ENCODE measurements at regions not wholly inside any gene's neighbourhood (a gene's known extent, or its start where the extent isn't known, plus 50 kb on each side); places are given as distances from the start of the nearest gene placed in this dataset.

GRCh38 chr10:31621733-31622132 lies 302.7 kb downstream of the ZEB1 start:
- ATAC-seq (no peak), DNase-seq (no peak)
- intact Hi-C loops (cut with micrococcal nuclease): no loop called here

- peak; percentile 61 for ATAC-seq
- intact Hi-C loops (cut with micrococcal nuclease): no loop called here
Measured at GRCh38 chr10:31620226-31621151, 301.5 kb downstream of the ZEB1 start.

GRCh38 chr10:31619531-31620061 lies 300.6 kb downstream of the ZEB1 start:
- peak; percentile 52 for DNase-seq
- intact Hi-C loops (cut with micrococcal nuclease): no loop called here
- ATAC-seq: peak; percentile 50

More at GRCh38 chr10:31620226-31621151, 301.5 kb downstream of the ZEB1 start:
- DNase-seq: peak; percentile 86

- DNase-seq (peak; percentile 76), ATAC-seq (peak; percentile 72)
- intact Hi-C loops (cut with micrococcal nuclease): no loop called here
Measured at GRCh38 chr10:31618541-31619291, 299.7 kb downstream of the ZEB1 start.

GRCh38 chr10:31617757-31618156 lies 298.7 kb downstream of the ZEB1 start:
- intact Hi-C loops (cut with micrococcal nuclease): no loop called here
- ATAC-seq (no peak), DNase-seq (no peak)

- intact Hi-C loops (cut with micrococcal nuclease): no loop called here
Measured at GRCh38 chr10:31617133-31617532, 298.1 kb downstream of the ZEB1 start.

GRCh38 chr10:31615129-31615528 lies 296.1 kb downstream of the ZEB1 start:
- ATAC-seq (no peak), DNase-seq (no peak)
- intact Hi-C loops (cut with micrococcal nuclease): no loop called here

More at GRCh38 chr10:31617133-31617532, 298.1 kb downstream of the ZEB1 start:
- DNase-seq (no peak), ATAC-seq (no peak)

DNA sequence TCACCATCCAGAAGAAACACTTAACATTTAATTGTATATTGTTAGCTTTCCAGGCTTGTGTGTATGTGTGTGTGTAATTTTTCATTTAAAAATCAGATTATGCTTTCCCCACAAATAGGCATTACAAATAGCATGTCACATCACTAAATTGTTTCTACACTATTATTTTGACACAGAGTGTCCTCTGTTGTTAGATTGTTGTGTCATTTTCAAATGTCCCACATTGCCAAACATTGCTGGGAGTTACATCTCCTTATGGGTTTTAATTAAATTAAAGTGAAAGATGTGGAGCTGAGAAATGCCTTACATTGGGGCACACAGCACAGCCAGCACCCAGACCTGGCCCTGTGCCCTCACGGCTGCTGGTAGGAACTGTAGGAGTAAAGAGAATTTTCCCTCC lies 295.6 kb downstream of the ZEB1 start:
- DNase-seq (no peak), ATAC-seq (no peak)
- intact Hi-C loops (cut with micrococcal nuclease): no loop called here

DNA sequence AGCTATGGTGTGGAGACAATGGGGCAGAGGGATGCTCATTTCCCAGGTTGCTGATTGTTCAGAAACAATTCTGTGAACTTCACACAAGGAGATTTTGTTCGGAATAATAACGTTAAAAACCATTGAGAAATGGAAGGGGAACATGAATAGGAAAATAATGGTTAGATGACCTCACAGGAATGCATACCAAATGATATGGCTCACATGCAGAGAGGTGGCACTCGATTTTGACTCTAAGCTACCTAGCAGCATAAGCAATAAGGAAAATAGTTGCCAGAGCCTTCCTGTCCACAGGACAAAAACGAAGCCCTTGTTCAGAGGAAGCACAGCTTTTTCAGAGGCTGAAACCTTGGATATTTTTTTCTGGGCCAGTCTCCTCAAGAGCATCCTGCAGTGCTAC lies 293.1 kb downstream of the ZEB1 start:
- intact Hi-C loops (cut with micrococcal nuclease): no loop called here
- no peak for DNase-seq
- ATAC-seq: no peak

DNA sequence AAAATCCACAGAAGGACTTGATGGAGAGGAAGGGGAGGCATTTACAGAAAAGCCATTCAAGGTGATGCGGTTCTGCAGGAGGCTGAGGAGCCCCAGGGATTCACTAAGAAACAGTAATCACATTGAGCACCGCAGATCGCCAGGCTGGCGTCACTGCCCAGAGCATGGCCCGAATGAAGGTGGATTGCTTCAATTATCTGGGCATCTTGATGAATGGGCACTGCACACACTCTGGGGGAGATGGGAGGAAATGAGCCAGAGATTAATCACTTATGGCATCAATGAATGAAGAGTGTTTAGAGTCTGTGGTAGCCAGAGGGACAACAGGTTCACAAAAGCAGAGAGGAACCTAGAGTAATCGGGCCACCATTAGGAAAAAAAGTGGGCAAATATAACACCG lies 292.1 kb downstream of the ZEB1 start:
- intact Hi-C loops (cut with micrococcal nuclease): no loop called here

DNA sequence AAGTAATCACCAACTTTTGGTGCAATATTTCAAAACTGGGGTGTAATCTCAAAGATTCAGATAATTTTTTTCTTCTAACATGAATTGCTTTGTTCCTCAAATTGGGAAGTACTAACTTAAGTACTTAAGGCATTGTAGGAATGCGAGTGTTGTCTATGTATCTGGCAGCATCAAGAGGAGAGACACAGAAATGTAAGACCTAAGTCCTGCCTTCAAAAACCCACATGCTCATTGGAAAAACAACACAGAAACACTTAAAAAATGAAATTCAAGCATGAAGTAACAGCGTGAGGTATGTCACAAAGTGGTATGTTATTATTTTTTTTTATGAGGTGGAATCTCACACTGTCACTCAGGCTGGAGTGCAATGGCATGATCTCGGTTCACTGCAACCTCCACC lies 288.5 kb downstream of the ZEB1 start:
- no peak for ATAC-seq
- DNase-seq: no peak
- intact Hi-C loops (cut with micrococcal nuclease): no loop called here

More for the DNA sequence above, 292.1 kb downstream of the ZEB1 start:
- DNase-seq (no peak), ATAC-seq (no peak)

DNA sequence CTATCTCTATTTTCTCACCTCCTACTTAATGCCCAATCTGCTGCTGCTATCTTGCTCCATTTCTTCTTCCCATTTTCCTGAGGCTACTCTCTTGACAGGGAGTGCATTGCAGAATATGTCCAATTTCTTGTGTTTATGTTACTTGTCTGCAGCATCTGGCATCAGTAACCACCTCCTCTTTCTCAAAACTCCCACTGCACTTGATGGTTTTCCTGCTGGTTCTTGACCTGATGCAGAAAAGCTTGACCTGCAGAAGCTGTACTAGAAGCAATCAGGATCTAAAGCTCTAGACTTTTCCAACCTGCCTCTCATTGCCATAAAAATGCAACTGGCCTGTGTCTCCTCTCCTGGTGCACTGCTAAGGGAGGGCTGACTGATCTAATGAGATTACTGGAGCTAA lies 287.8 kb downstream of the ZEB1 start:
- intact Hi-C loops (cut with micrococcal nuclease): no loop called here
- ATAC-seq: no peak

DNA sequence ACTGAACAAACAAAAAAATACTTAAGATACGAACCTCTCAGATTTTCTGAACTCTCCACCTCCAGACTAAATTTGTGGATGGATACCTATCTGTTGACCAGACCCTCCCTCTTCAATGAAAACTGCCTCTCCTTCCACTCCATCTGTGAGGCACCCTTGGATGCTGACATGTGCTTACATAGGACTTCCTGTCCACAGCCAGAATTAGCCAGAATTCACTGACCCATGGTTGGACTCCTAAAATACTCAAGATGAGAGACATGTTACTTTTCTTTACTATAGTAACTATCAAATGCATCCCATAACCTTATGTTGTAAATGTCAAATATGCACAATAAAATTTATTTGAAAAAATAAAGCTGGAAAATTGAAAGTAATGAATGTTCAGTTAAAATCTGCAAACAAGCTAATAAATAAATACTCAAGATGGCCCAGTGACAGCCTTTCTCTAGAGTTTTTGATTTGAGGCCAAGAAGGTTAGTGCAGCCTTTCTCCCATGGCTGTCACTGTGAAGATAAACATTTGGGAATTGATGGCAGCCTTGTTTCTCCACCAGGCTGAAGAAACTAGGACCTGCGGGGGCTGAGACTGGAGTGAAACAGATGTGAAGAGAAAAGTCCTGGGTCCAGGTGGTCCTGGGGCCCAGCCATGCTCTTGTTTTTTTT lies 287.0 kb downstream of the ZEB1 start:
- intact Hi-C loops (cut with micrococcal nuclease): no loop called here
- DNase-seq: no peak

More for the DNA sequence above, 287.8 kb downstream of the ZEB1 start:
- no peak for DNase-seq

GRCh38 chr10:31605426-31605825 lies 286.4 kb downstream of the ZEB1 start:
- no peak for DNase-seq
- no peak for ATAC-seq
- intact Hi-C loops (cut with micrococcal nuclease): no loop called here

More for the DNA sequence above, 287.0 kb downstream of the ZEB1 start:
- no peak for ATAC-seq

DNA sequence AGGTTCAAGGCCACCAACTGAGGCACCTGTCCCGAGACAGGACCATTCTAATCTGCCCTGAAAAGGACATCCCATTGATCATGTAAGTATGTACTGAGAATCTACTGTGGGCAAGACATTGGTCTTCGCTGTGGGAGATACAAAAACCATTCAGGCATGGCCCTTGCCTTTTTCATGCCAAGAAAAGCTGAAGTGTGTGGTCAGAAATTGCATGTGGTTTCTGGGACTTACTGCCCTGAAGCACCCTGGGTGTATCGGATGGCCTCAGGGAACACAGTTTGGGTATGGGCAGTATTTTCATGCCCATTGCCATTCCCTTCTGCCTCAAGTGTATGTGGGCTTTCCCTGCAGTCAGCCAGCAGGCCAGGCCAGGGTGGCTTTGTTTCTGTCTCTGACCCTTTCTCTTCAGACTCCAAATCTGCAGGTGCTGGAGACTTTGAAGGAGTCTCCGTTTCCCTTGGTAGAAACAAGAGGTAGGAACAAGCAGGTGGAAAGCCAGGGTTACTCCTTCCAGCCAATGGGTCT lies 285.7 kb downstream of the ZEB1 start:
- intact Hi-C loops (cut with micrococcal nuclease): no loop called here
- DNase-seq (no peak), ATAC-seq (no peak)

- intact Hi-C loops (cut with micrococcal nuclease): no loop called here
- peak; percentile 56 for DNase-seq
- peak; percentile 25 for ATAC-seq
Measured at GRCh38 chr10:31604096-31604495, 285.1 kb downstream of the ZEB1 start.

DNA sequence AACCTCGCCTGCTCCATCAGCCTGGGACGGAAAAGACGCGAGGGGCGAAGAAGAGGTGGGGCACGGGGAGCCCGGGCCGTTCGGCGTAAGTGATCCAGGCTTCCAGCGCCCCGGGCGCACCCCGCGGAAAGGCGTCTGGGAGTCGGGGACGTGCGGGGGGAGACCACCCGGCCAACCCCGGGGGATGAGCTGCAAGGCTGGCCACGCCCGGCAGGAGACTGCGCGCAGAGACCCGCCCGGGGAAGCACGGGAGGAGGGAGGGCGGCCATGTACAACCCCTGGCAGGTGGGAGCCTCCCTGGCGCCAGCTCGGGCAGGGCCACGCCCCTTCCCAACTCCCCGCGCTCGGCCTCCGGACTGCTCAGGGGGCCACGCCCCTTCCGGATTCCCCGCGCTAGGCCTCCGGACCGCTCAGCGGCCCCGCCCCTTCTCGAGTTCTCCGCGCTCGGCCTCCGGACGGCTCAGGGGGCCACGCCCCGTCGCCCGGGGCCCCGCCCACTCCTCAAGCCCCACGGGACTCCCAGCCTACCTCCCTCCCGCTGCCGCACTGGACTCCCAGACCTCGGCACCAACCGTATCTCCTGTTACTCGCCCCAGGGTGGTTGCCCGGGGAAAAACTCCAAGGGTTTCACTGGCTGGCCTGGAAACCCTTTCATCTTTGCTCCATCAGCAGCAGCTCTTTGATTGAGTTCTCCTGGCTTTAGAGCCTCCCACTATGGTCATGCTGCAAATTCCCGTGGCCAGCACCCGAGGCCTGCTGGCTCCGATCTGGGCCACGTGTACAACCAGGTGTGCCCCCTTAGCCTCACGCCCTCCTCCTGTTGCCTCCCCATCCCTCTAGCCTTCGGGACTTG lies 284.4 kb downstream of the ZEB1 start:
- DNase-seq (peak; percentile 98), ATAC-seq (peak; percentile 95)
- intact Hi-C loops (cut with micrococcal nuclease): no loop called here

- DNase-seq (peak; percentile 88), ATAC-seq (peak; percentile 75)
- intact Hi-C loops (cut with micrococcal nuclease): no loop called here
Measured at GRCh38 chr10:31602541-31603234, 283.7 kb downstream of the ZEB1 start.

Measured in left ventricle myocardium superior (tissue), 1 donor.